HCT116 (cell line): ENCODE measurements at regions not wholly inside any gene's neighbourhood (a gene's known extent, or its start where the extent isn't known, plus 50 kb on each side); places are given as distances from the start of the nearest gene placed in this dataset.

Experiments used
- ATAC-seq: fragments of 200-7000 bp; cut with Tn5 transposase; 2 replicates; pipeline ENCODE4 v1.9.1; 2020; ENCODE audit warnings: mild to moderate bottlenecking, moderate library complexity
- BruUV-seq: library from RNA; stranded (reverse); fragments of 400-500 nt; replicated peaks from 2 replicates; lab custom pipeline; 2021; lab: Mats Ljungman, UMichigan
- CTCF ChIA-PET: fragments of 300-600 bp; sonication (Branson Sonifier 250); formaldehyde crosslinking; loops from one replicate; lab custom pipeline; 2021; ENCODE audit warnings: antibody characterized with exemption; lab: Charles Lee
- POLR2A ChIA-PET: fragments of 300-600, 350-600 bp; sonication (Branson Sonifier 250); formaldehyde crosslinking; loops from one replicate; lab custom pipeline; 2021; ENCODE audit warnings: antibody characterized with exemption; lab: Charles Lee
- RAD21 ChIA-PET, 2 experiments: fragments of 300-600 bp; sonication (Branson Sonifier 250); formaldehyde crosslinking; loops; one replicate each; lab custom pipeline; 2023; ENCODE audit warnings: low total read pairs in 2 of 2; ENCODE audit not compliant: uncharacterized antibody in 2 of 2, unreplicated experiment in 2 of 2, low non-redundant PET in 1 of 2; lab: Charles Lee
- DNase-seq: peaks from one replicate; pipeline ENCODE4 v3.0.0-alpha.2; 2010; ENCODE audit warnings: low read depth, low spot score
- H2AFZ ChIP-seq: fragments of 200-600 bp; shearing (Covaris generic), sonication (generic); 2 replicates; pipeline ENCODE4 v1.6.1; 2017; ENCODE audit warnings: low read depth, mixed run types, mixed read lengths, antibody characterized with exemption, low read length; ENCODE audit not compliant: poor library complexity, severe bottlenecking
- H3K27ac ChIP-seq: 2 replicates; pipeline ENCODE4 v1.5.1; 2012; ENCODE audit warnings: low read depth, low read length
- H3K27me3 ChIP-seq: fragments of 200-600 bp; sonication (generic); 2 replicates; pipeline ENCODE4 v1.6.1; 2016; ENCODE audit warnings: mixed run types, low read length, mixed read lengths; ENCODE audit not compliant: insufficient read depth
- H3K36me3 ChIP-seq, 2 experiments: fragments of 200-500 bp in 1 of 2; fragments of 200-600 bp in 1 of 2; sonication (Bioruptor generic) in 1 of 2; sonication (generic) in 1 of 2; 2 replicates each; pipeline versions ENCODE4 v1.5.1 to v1.6.1; 2014 to 2016; ENCODE audit warnings: low read length in 2 of 2, inconsistent platforms in 1 of 2, mixed read lengths in 1 of 2, mixed run types in 1 of 2; ENCODE audit not compliant: insufficient read depth in 2 of 2, control insufficient read depth in 1 of 2
- H3K4me1 ChIP-seq, 2 experiments: fragments of 200-600 bp in 1 of 2; sonication (generic) in 1 of 2; 2 replicates each; pipeline versions ENCODE4 v1.5.1 to v1.6.1; 2012 to 2017; ENCODE audit warnings: low read length in 2 of 2, inconsistent platforms in 1 of 2, mild to moderate bottlenecking in 1 of 2, mixed read lengths in 1 of 2, mixed run types in 1 of 2, moderate library complexity in 1 of 2; ENCODE audit not compliant: insufficient read depth in 2 of 2, control insufficient read depth in 1 of 2
- H3K4me2 ChIP-seq: fragments of 200-600 bp; sonication (generic); 2 replicates; pipeline ENCODE4 v1.6.1; 2017; ENCODE audit warnings: mixed run types, low read length, mixed read lengths
- H3K4me3 ChIP-seq, 2 experiments: fragments of 200-600 bp in 1 of 2; sonication (generic) in 1 of 2; replicated peaks in 1 of 2; 2 replicates each; pipeline ENCODE4 v1.5.1; 2011 to 2016; ENCODE audit warnings: low read length in 2 of 2, control low read depth in 1 of 2, low read depth in 1 of 2, mild to moderate bottlenecking in 1 of 2, mixed read lengths in 1 of 2, mixed run types in 1 of 2
- H3K79me2 ChIP-seq: fragments of 200-600 bp; sonication (generic); 2 replicates; pipeline ENCODE4 v1.6.1; 2017; ENCODE audit warnings: mild to moderate bottlenecking, mixed run types, low read length, moderate library complexity, mixed read lengths; ENCODE audit not compliant: insufficient read depth
- H3K9ac ChIP-seq: fragments of 200-600 bp; sonication (generic); 2 replicates; pipeline ENCODE4 v1.6.1; 2016; ENCODE audit warnings: low read length, mixed read lengths
- H3K9me2 ChIP-seq: fragments of 200-600 bp; sonication (generic), shearing (Covaris generic); 2 replicates; pipeline ENCODE4 v1.6.1; 2017; ENCODE audit warnings: mixed run types, mild to moderate bottlenecking, moderate library complexity; ENCODE audit not compliant: insufficient read depth
- H3K9me3 ChIP-seq, 2 experiments: fragments of 200-500 bp in 1 of 2; fragments of 200-600 bp in 1 of 2; sonication (Bioruptor generic) in 1 of 2; sonication (generic) in 1 of 2; 2 replicates each; pipeline ENCODE4 v1.6.1; 2014 to 2017; ENCODE audit warnings: low read length in 2 of 2, mixed read lengths in 2 of 2, inconsistent platforms in 1 of 2, low read depth in 1 of 2, mild to moderate bottlenecking in 1 of 2, mixed run types in 1 of 2, moderate library complexity in 1 of 2; ENCODE audit not compliant: control insufficient read depth in 1 of 2, insufficient read depth in 1 of 2
- H4K20me1 ChIP-seq: fragments of 200-600 bp; sonication (generic), shearing (Covaris generic); 2 replicates; pipeline ENCODE4 v1.6.1; 2017; ENCODE audit warnings: mixed run types, mild to moderate bottlenecking, moderate library complexity; ENCODE audit not compliant: insufficient read depth
- CBX3 ChIP-seq: IDR thresholded peaks from 2 replicates; pipeline ENCODE4 v1.6.1; 2012; ENCODE audit warnings: low read depth
- CEBPB ChIP-seq: IDR thresholded peaks from 2 replicates; pipeline ENCODE4 v1.6.1; 2012; ENCODE audit warnings: low read depth
- CTCF ChIP-seq, 3 experiments: fragments of 200-600 bp in 1 of 3; sonication (generic) in 1 of 3; IDR thresholded peaks in 2 of 3; conservative IDR thresholded peaks in 1 of 3; 2 replicates each; pipeline ENCODE4 v1.5.1; 2012 to 2017; ENCODE audit warnings: low read depth in 2 of 3, low read length in 2 of 3, antibody characterized with exemption in 1 of 3, borderline replicate concordance in 1 of 3, control low read depth in 1 of 3, mild to moderate bottlenecking in 1 of 3, mixed read lengths in 1 of 3, mixed run types in 1 of 3, moderate library complexity in 1 of 3; ENCODE audit not compliant: insufficient read depth in 1 of 3
- EZH2 ChIP-seq: fragments of 200-600 bp; sonication (generic); IDR thresholded peaks from 2 replicates; pipeline ENCODE4 v1.6.1; 2017; ENCODE audit warnings: antibody characterized with exemption, mixed run types
- EZH2phosphoT487 ChIP-seq: fragments of 200-600 bp; IDR thresholded peaks from 2 replicates; pipeline ENCODE4 v1.6.1; 2018; ENCODE audit warnings: antibody characterized with exemption, borderline replicate concordance
- FOSL1 ChIP-seq: IDR thresholded peaks from 2 replicates; pipeline ENCODE4 v1.6.1; 2012; ENCODE audit warnings: low read depth
- MAX ChIP-seq: IDR thresholded peaks from 2 replicates; pipeline ENCODE4 v1.6.1; 2012
- POLR2AphosphoS5 ChIP-seq: IDR thresholded peaks from 2 replicates; pipeline ENCODE4 v1.6.1; 2011; ENCODE audit warnings: mild to moderate bottlenecking, low read depth, low read length, moderate library complexity
- RAD21 ChIP-seq: IDR thresholded peaks from 2 replicates; pipeline ENCODE4 v1.6.1; 2012; ENCODE audit warnings: low read depth, mild to moderate bottlenecking
- SIN3A ChIP-seq: IDR thresholded peaks from 2 replicates; pipeline ENCODE4 v1.6.1; 2012; ENCODE audit warnings: low read depth
- SP1 ChIP-seq: IDR thresholded peaks from 2 replicates; pipeline ENCODE4 v1.6.1; 2012; ENCODE audit warnings: low read depth
- SRF ChIP-seq: IDR thresholded peaks from 2 replicates; pipeline ENCODE4 v1.6.1; 2012; ENCODE audit warnings: low read depth
- TCF7L2 ChIP-seq: IDR thresholded peaks from 2 replicates; pipeline ENCODE4 v1.7.0; 2011; ENCODE audit warnings: borderline replicate concordance, inconsistent platforms; ENCODE audit not compliant: insufficient read depth, insufficient read length; ENCODE audit errors: extremely low read depth
- YY1 ChIP-seq: IDR thresholded peaks from 2 replicates; pipeline ENCODE4 v1.6.1; 2011; ENCODE audit warnings: low read length, low read depth, moderate library complexity, mild to moderate bottlenecking; ENCODE audit not compliant: insufficient replicate concordance; ENCODE audit errors: extremely low read depth
- ZBTB33 ChIP-seq: IDR thresholded peaks from 2 replicates; pipeline ENCODE4 v1.6.1; 2011; ENCODE audit warnings: mild to moderate bottlenecking, low read length, moderate library complexity; ENCODE audit not compliant: insufficient replicate concordance; ENCODE audit errors: extremely low read depth
- ZFX ChIP-seq: fragments of 450-650 bp; IDR thresholded peaks from 2 replicates; pipeline ENCODE4 v1.6.1; 2017
- intact Hi-C: fragments of 100-400 bp; cut with micrococcal nuclease; formaldehyde crosslinking; loops from 2 replicates; pipeline ENCODE4 v1.10.0; 2022

- CTCF ChIA-PET, result no interaction called here
Observed at GRCh38 chr11:92879086-92879485, 90.4 kb upstream of the MTNR1B start.

GRCh38 chr11:92880381-92880780 lies 89.1 kb upstream of the MTNR1B start:
- RAD21 ChIA-PET, result no interaction called here

More at GRCh38 chr11:92879086-92879485, 90.4 kb upstream of the MTNR1B start:
- no peak overlapping the region for H3K4me3 ChIP-seq
- ChIA-PET POLR2A (no interaction called here), RAD21 (no interaction called here)
- TF ChIP-seq POLR2AphosphoS5 (no peak), YY1 (no peak), EZH2phosphoT487 (no peak), ZFX (no peak), CEBPB (no peak), RAD21 (no peak)
- no peak overlapping the region for H2AFZ ChIP-seq
- ATAC-seq, result no peak
- H3K9me3 ChIP-seq, result no peaks in the 10 kb centered on the region
- intact Hi-C loops, result no loop called here
- H3K9ac ChIP-seq, result no peak overlapping the region
- H3K4me1 ChIP-seq, result no peaks in the 10 kb centered on the region
- peaks cover 7% of the 10 kb centered on the region; the same call in 1 of the 2 replicates for H3K27me3 ChIP-seq
- no peaks in the 10 kb centered on the region for H3K36me3 ChIP-seq
- no peaks in the 10 kb centered on the region for H3K79me2 ChIP-seq
- no peaks in the 10 kb centered on the region for H3K9me2 ChIP-seq
- BruUV-seq, result no TSS peak
- no peak for DNase-seq
- no peaks in the 10 kb centered on the region for H4K20me1 ChIP-seq
- H3K4me2 ChIP-seq, result no peak overlapping the region
- no peak overlapping the region for H3K27ac ChIP-seq

More at GRCh38 chr11:92880381-92880780, 89.1 kb upstream of the MTNR1B start:
- Histone ChIP-seq H2AFZ (no peak overlapping the region), H3K4me3 (no peak overlapping the region), H3K27me3 (peaks cover 7% of the 10 kb centered on the region; the same call in 1 of the 2 replicates), H3K9me2 (no peaks in the 10 kb centered on the region)
- intact Hi-C loops, result no loop called here
- no TSS peak for BruUV-seq
- CTCF ChIA-PET, result no interaction called here
- TF ChIP-seq EZH2 (no peak), SRF (no peak), CBX3 (no peak), CTCF (IDR thresholded peaks at IDR 0.05 in 2 of 3, conservative IDR thresholded peaks at IDR 0.05 in 1 of 3; ENCODE audit: borderline replicate concordance in 1 of 3, insufficient read depth in 1 of 3, low read depth in 2 of 3, low read length in 2 of 3) (no peak), MAX (no peak), ZFX (no peak), RAD21 (no peak), SP1 (no peak), SIN3A (no peak), FOSL1 (no peak), TCF7L2 (no peak), CEBPB (no peak), YY1 (no peak), ZBTB33 (no peak)
- TF ChIP-seq, all 23 proteins: peak for 0
- H3K9ac ChIP-seq, result no peak overlapping the region
- no peaks in the 10 kb centered on the region for H3K9me3 ChIP-seq
- DNase-seq (no peak), ATAC-seq (no peak)
- no peak overlapping the region for H3K27ac ChIP-seq
- H3K4me1 ChIP-seq, result no peaks in the 10 kb centered on the region
- no peaks in the 10 kb centered on the region for H3K79me2 ChIP-seq
- H3K36me3 ChIP-seq, result no peaks in the 10 kb centered on the region
- H4K20me1 ChIP-seq, result no peaks in the 10 kb centered on the region
- POLR2A ChIA-PET, result no interaction called here
- H3K4me2 ChIP-seq, result no peak overlapping the region
